Suprapubic skin (tissue), 4 donors: ENCODE measurements at regions not wholly inside any gene's neighbourhood (a gene's known extent, or its start where the extent isn't known, plus 50 kb on each side); places are given as distances from the start of the nearest gene placed in this dataset.

Source experiments
- DNase-seq, 2 donors: peaks; one replicate each; pipeline ENCODE4 v3.0.0-alpha.2; 2019; ENCODE audit warnings: low spot score in 2 of 2
- H3K27ac ChIP-seq: fragments of 200-600 bp; sonication (generic); one replicate; pipeline ENCODE4 v1.5.1; 2019
- H3K27me3 ChIP-seq: fragments of 200-600 bp; sonication (generic); one replicate; pipeline ENCODE4 v1.5.1; 2019
- H3K36me3 ChIP-seq: fragments of 200-600 bp; sonication (generic); one replicate; pipeline ENCODE4 v1.5.1; 2019
- H3K4me1 ChIP-seq: fragments of 200-600 bp; sonication (generic); one replicate; pipeline ENCODE4 v1.5.1; 2019
- H3K4me3 ChIP-seq: fragments of 200-600 bp; sonication (generic); one replicate; pipeline ENCODE4 v1.5.1; 2019; ENCODE audit warnings: mild to moderate bottlenecking
- H3K9me3 ChIP-seq: fragments of 200-600 bp; sonication (generic); one replicate; pipeline ENCODE4 v1.5.1; 2019
- CTCF ChIP-seq, 2 donors: fragments of 200-600 bp in 1 of 2; fragments of 450-650 bp in 1 of 2; sonication (generic) in 1 of 2; IDR thresholded peaks; one replicate each; pipeline ENCODE4 v1.5.1; 2016 to 2019; ENCODE audit warnings: antibody characterized with exemption in 2 of 2, mild to moderate bottlenecking in 1 of 2, moderate library complexity in 1 of 2
- EP300 ChIP-seq: sonication (generic); formaldehyde crosslinking; IDR thresholded peaks from one replicate; pipeline ENCODE4 v1.6.1; 2017; ENCODE audit warnings: antibody characterized with exemption
- POLR2A ChIP-seq, 2 donors: fragments of 450-650 bp; IDR thresholded peaks; one replicate each; pipeline ENCODE4 v1.6.1; 2017; ENCODE audit warnings: antibody characterized with exemption in 2 of 2, mild to moderate bottlenecking in 2 of 2, moderate library complexity in 2 of 2
- POLR2AphosphoS5 ChIP-seq, 3 donors: sonication (generic); formaldehyde crosslinking; IDR thresholded peaks; one replicate each; pipeline ENCODE4 v1.6.1; 2017; ENCODE audit warnings: antibody characterized with exemption in 3 of 3
- WGBS: methylation state at CpG from one replicate; pipeline ENCODE4 v1.1.5; 2018; 5-methylcytosine and 5-hydroxymethylcytosine counted together

- no peaks in the 10 kb centered on the region for H3K9me3 ChIP-seq
- DNase-seq = no peak
- no peaks in the 10 kb centered on the region for H3K27me3 ChIP-seq
- H3K27ac ChIP-seq = no peak overlapping the region
- WGBS = 74% methylated on average over 3 of the region's 3 CpGs
- H3K36me3 ChIP-seq = no peaks in the 10 kb centered on the region
- no peak for TF ChIP-seq CTCF (IDR thresholded peaks at IDR 0.05)
- TF ChIP-seq EP300 = no peak
- TF ChIP-seq POLR2A (IDR thresholded peaks at IDR 0.05) = no peak
- no peak for TF ChIP-seq POLR2AphosphoS5 (IDR thresholded peaks at IDR 0.05)
- H3K4me3 ChIP-seq = no peak overlapping the region
- no peaks in the 10 kb centered on the region for H3K4me1 ChIP-seq
These were observed 221.9 kb upstream of the KITLG start for GRCh38 chr12:88802096-88802706.

- H3K4me1 ChIP-seq = no peaks in the 10 kb centered on the region
- H3K36me3 ChIP-seq = no peaks in the 10 kb centered on the region
- no peaks in the 10 kb centered on the region for H3K9me3 ChIP-seq
- WGBS = 86% methylated on average over 1 of the region's 1 CpG
- H3K27me3 ChIP-seq = no peaks in the 10 kb centered on the region
- TF ChIP-seq EP300 = no peak
- no peak for TF ChIP-seq POLR2AphosphoS5 (IDR thresholded peaks at IDR 0.05)
- no peak for TF ChIP-seq POLR2A (IDR thresholded peaks at IDR 0.05)
- no peak for TF ChIP-seq CTCF (IDR thresholded peaks at IDR 0.05)
- no peak for DNase-seq
- no peak overlapping the region for H3K4me3 ChIP-seq
- H3K27ac ChIP-seq = no peak overlapping the region
These were observed 221.2 kb upstream of the KITLG start for GRCh38 chr12:88801227-88802095.

GRCh38 chr12:88793096-88793495 is 212.8 kb upstream of the KITLG start:
- Histone ChIP-seq H3K36me3 (no peaks in the 10 kb centered on the region), H3K27ac (no peak overlapping the region), H3K4me3 (no peak overlapping the region), H3K27me3 (no peaks in the 10 kb centered on the region), H3K4me1 (no peaks in the 10 kb centered on the region), H3K9me3 (peaks cover 16% of the 10 kb centered on the region)
- TF ChIP-seq EP300 (no peak), POLR2AphosphoS5 (IDR thresholded peaks at IDR 0.05) (no peak), POLR2A (IDR thresholded peaks at IDR 0.05) (no peak), CTCF (IDR thresholded peaks at IDR 0.05) (no peak)
- no peak for DNase-seq

GRCh38 chr12:88790231-88790630 is 210.0 kb upstream of the KITLG start:
- H3K27me3 ChIP-seq = no peaks in the 10 kb centered on the region
- WGBS = 56% methylated on average over 1 of the region's 1 CpG
- no peak for DNase-seq

More at GRCh38 chr12:88790231-88790630, 210.0 kb upstream of the KITLG start:
- Histone ChIP-seq H3K4me1 (no peaks in the 10 kb centered on the region), H3K27ac (no peak overlapping the region), H3K9me3 (peaks cover 16% of the 10 kb centered on the region), H3K36me3 (no peaks in the 10 kb centered on the region), H3K4me3 (no peak overlapping the region)
- TF ChIP-seq POLR2AphosphoS5 (IDR thresholded peaks at IDR 0.05) (no peak), CTCF (IDR thresholded peaks at IDR 0.05) (no peak), EP300 (no peak), POLR2A (IDR thresholded peaks at IDR 0.05) (no peak)
